Activated naive CD8-positive, alpha-beta T cell treated with anti-CD3 and anti-CD28 coated beads, Interleukin-2, amount 50 U/mL, for 16 hours (primary cell): ENCODE measurements at regions not wholly inside any gene's neighbourhood (a gene's known extent, or its start where the extent isn't known, plus 50 kb on each side); places are given as distances from the start of the nearest gene placed in this dataset.

Source experiments
- DNase-seq: peaks from one replicate; pipeline ENCODE4 v3.0.0-alpha.2; 2020; ENCODE audit warnings: low read depth, low spot score

DNA sequence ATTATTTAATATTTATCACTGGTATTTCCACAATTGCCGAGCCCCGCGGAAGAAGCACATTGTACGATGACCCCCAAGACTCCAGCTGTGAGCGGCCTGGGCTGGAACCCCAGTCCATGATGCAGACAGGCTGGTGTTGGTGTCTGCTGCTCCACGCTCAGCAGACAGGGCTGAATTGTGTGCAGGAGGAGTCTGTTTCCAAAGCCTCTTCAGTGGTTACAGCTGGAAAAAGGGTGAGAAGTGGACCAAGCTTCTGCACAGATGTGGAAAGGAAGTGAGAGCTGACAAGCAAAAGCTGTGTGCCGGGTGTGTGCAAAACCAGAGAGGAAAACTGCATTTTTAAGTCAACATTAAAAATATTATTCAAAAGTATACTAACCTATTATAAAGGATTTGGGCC lies 500.4 kb downstream of the GALR1 start:
- no peak for DNase-seq

DNA sequence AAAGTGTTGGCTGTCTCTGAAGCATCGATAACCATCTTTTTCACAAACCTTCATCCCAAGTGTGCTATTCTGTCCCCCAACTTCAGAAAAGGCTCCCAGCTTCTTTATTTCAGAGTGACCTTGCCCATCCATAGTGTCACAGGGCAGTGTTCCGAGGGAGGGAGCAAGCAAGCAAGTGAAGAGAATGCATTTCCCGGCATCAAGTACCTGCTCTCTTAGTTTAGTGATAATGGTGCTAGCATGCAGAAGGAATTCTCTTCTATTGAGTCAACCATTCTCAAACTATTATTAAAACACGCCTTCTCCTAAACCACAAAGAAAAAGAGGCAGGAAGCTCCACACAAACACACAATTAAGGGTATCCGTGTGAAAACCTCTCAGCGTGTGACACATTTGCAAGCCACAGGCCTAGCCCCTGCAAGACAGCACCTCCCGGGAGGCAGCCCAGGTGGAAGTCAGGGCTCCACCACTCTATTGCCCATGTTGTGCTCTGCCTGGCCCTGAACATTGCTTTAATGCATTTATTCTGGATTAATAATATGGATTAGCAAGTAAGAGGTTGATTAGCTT lies 504.9 kb downstream of the GALR1 start:
- no peak for DNase-seq

DNA sequence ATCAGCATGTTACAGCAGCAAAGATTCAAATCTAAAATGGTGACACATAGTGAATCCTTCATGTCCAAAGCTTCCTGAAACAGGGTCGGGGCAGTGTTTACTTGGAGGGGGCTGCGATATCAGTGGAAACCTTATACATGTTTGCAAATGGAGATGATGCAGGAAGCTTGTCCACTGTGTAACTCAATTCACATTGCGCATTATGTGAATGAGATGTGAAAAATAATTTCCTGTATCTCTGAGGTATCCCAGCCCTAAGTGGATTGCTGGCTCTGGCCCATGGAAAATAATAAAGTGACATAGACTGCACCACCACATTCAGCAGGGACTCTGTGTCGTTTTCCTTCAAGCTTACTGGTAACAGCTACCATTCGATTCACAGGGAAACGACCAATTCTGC lies 505.5 kb downstream of the GALR1 start:
- no peak for DNase-seq

DNA sequence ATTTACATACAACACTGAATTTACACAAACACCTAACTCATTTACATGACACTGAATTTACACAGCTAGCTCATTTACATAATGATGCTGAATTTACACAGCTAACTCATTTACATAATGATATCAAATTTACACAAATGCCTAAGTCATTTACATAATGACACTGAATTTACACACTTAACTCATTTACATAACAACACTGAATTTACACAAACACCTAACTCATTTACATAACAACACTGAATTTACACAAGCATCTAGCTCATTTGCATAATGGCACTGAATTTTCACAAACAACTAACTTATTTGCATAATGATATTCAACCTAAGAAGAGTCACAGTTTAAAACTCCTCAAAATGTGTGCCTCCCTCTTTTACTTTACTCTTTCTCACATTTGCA lies 511.7 kb downstream of the GALR1 start:
- DNase-seq, result no peak

DNA sequence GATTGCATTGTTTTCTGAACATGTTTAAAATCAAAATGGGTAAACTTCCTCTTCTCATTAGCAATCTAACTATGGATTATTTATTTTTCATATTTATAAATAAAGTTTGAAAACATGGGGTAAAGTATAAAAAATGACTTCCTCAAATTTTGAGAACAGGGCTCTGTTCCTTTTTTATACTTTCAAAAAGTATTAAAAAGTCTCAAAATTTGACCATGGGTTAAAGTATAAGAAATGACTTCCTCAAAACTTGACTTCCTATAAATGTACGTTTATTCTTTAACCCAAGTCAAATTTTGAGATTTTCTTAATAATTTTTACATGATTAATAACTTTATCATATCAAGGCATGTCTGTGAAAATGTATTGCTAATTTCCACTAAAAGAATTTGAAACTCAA lies 512.4 kb downstream of the GALR1 start:
- DNase-seq, result no peak

DNA sequence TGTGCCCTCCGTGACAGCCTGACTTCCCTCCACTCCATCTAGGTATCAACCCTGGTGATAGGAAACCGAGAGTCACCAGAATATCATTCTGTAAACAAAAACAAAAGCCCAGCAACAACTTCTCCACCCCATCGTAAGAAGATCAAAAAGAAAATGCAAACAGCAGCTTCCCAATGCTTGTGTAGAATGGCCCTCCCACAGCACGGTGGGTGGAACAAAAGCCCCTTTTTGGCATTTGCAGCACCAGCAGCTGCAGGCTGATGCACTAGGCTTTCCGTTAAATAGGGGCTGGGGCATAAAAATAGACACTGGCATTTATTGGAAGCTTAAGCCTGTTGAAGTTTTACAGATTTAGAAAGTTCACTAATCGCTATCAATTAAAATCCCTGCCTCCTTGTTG lies 513.0 kb downstream of the GALR1 start:
- DNase-seq, result no peak

DNA sequence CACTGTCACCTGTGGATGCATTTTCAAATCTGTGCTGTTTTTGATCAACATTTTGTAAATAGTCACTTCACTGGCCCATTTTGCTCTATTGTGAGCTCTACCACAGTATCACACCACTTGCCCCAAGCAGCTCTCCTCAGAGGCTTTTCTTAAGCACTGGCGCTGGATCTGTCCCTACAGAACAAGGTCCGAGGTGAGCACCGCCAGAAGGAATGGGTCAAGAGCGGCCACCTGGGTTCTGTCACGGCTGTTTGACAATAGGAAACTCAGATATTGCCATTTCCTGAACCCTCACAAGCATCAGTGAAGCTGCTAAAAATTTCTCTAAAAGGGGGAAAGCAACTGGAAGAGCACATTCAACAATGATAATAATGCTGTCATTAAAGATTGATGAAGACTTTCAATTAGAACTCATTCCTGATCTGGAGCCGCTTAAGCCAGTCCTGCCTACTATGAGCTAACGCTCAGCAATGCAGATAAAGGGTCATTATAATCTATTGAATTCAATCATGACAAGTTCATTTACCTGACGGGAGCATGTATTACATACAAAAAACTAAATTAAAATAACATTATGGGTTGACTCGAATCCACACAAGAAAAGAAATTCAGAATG lies 514.0 kb downstream of the GALR1 start:
- no peak for DNase-seq

DNA sequence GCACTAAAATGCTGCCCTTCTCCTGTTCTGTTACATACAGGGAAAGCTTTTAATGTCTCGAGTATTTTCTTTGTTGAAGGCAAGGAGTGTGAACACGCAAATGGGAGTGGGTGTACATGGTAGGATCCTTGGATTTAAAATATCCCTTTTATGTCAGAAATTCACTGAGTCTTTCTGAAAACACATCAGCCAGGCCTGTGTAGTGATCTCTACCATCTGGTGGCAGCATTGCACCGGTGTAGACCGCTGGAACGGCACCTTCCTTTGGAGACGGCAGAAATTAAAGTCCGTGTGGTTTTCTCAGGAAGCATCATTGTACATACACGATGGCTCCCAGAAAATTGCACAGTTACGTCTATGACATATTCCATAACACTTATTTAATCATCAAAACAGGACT lies 515.8 kb downstream of the GALR1 start:
- no peak for DNase-seq

DNA sequence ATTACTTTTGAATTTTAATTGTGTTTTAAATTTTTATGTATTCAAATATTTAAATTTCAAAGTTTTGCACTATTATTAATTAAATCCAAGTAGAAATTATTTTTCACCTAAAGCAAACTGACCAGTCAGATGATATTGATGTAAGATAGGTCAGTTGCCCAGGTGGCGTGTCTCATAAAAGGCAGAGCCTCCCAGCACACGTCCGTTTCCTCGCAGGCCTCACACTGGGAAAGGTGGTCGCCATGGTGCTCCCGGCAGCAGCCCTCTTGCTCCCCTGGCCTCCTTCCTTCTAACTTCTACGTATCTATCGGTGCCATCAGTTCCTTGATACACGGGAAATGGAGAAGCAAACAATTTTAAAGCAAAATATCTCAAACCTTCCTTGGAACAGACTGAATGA lies 516.8 kb downstream of the GALR1 start:
- no peak for DNase-seq

DNA sequence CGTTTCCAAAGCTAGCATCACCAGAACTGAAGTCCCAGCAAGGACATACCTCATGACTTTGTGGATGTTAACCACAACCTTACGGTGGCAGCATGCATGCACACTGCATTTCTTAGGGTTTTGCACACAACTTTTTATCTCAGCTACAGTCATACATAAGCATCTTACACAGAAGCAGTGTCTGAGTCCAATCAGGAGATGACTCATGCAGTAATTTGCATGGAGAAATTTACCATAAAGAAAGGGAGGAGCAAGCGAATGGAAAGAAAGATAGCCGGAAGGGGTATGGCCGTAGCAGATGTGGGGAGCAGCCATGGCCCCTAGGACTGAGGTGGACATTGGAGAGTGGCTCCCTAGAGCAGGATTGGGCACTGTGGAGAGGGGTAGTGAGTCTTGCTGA lies 522.5 kb downstream of the GALR1 start:
- no peak for DNase-seq

DNA sequence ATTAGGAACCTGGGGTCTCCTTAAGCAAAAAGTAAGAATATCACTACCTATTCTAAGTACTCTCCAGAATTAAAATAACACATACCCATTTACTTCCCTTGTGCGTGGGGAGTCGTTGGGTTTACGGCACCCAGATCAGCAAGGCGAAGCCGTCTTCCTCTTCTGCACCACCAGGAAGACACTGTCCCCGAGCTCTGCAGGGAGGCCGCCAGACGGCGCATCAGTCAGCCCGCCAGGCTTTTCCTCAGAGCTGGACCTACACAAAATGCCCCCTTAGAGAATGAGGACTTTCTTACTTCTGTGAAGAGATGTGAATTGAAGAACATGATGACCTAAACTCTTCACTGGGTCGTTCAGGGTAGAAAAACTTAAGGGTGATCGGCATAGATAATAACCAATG lies 526.5 kb downstream of the GALR1 start:
- DNase-seq, result no peak

DNA sequence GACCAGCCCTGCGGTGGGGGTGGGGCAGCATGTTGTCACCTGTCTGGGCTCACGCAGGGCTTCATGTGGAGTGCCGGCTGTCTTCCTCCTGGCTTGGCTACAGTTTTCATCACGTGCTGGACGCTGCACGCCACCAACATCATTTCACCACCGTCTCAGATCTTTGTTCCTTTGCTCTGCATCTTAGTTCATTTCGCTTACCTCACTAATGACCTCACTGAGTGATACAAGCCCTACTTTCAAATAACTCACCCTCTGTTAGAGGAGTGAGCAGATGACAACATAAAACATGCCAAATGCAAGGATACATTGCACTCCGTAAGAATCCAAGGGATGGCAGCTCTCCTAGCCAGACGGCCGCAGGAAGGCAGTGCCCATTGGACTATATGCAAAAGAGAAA lies 527.5 kb downstream of the GALR1 start:
- DNase-seq, result no peak

DNA sequence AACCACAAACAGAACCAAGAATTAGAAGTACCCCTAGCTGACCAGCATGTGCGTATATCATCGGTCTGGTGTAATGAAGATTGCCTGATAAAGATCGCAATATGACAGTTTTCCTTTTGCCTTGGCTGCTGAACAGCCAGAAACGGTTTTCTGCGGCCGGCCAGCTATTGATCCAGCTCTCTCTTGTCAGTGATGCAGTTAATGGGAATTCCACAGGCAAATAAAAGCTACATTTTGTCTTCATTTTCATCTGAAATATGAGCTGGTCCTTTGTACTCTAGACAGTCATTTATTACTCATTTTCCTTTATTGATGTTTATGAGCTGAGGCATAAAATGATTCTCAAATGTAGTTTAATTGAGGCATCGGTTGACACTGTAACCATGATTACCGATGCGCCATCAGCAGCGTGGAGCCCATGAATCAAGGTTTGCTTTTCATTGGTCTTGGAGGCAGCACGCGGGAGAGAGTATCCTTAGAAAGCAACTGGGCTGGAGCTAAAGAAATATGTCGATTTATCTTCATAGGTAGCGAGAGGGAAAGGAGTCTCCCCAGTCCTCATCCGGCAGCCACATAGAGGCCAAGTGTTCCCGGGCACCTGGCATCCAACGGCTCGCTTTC lies 535.2 kb downstream of the GALR1 start:
- no peak for DNase-seq

DNA sequence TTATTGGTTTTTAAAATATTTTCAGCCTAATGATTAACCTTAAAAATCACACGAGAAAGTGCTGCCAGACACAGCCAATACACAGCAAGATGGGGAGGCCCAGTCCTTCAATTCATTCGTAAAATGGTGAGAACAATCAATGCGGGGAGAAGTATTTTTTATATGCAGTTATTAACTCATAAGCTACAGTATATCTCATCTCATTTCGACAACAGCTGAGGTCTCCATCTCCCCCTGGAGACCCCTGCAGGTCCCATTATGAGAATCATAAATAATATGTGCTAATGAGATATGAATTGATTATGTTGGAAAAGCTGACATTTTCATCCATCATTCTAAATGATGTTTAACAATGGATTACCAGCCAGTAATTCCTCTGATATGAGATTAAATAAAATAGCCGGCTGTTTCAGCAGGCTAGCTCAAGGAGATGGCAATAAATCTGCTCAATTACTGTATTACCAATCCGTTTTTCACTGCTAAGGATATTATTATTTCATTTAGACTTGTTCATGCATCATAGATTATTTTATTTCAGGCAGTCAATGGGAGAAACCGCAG lies 535.8 kb downstream of the GALR1 start:
- no peak for DNase-seq

DNA sequence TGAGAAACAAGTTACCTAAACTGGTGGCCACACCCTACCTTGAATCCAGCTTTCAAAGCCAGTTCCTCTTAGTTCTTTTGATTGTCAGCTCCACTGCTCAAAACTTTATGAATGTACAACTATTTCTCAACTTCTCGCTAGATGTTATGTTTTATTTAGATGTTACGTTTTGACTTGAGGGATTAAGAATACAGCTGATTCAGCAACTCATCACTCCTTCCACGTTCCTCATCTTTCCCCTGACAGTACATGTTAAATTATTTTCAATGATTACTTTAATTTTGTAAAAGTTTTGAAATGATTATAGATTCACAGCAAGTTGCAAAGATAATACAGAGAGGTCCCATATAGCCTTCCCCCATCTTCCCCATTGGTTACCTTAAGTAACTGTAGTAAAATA lies 553.4 kb downstream of the GALR1 start:
- DNase-seq, result no peak

DNA sequence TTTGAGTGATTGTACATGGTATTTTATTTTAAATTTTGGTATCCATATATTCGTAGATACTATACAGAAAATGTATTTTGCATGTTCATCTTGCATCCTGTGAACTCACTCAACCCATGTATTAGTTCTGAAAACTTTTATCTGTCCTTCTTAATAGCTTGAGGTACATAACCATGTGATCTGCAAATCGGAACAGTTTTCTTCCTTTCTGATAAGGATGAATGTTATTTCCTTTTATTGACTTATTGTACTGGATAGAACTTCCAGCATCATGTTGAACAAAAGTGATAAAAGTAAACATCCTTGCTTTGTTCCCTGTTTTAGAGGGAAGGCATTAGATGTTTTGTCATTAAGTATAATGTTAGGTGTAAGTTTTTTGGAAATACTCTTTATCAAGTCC lies 554.7 kb downstream of the GALR1 start:
- DNase-seq, result no peak

DNA sequence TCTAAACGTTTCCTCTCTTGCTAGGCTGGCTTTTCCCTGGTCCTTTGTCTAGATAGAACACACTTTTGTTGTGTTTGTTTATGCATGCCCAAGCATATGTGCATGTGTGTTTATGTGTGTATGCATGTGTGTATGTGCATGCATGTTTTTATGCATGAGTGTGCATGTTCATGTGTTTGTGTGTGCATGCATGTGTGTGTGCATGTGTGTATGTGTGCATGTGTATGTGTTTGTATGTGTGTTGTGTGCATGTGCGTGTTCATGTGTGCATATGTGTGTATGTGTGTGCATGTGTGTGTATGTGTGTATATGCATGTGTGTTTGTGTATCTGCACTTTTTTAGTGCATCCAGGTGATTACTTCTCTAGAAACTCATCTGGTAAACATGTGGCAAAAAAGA lies 558.0 kb downstream of the GALR1 start:
- no peak for DNase-seq

DNA sequence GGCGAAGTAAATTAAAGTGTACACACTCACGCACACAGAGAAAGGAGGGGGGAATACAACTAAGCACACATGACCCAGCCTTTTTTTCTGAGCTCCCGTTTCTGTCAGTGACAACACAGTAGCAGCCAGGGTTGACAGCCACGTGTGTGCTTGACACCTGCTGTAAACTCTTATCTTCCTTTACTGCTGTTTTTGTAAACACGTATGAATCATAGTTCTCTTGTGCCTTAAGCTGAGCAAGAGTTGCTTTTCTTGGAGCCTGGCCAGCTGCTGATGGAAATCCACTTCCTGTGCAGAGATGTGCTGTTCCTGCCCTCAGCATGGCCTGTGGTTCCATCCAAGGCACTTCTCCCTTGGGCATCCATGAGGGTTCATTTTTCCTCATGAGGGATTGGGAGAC lies 561.9 kb downstream of the GALR1 start:
- no peak for DNase-seq

DNA sequence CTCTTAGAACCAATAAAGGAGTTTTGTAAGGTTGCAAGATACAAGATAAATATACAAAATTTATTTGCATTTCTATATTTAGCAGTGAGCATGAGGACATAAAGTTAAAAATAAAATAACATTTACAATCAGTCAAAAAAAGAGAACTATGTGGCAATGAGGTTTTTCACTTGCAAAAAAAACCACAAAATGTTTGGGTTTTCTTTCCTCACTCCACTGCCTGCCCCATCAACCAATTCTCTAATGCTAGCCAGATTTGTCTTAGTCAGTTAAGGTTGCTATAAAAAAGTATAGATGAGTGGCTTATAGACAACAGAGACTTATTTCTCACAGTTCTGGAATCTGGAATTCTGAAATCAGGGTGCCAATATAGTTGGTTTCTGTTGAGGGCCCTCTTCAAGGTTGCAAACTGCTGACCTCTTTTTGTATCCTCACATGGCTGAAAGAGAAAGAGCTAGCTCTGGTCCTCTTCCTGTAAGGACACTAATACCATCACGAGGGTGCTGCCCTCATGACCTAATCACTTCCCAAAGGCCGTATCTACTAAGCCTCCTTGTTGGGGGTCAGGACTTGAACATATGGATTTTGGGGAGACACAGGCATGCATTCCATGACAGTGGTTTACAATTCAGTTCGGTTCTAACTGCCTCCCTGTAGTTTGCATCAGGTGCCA lies 566.2 kb downstream of the GALR1 start:
- DNase-seq, result no peak

DNA sequence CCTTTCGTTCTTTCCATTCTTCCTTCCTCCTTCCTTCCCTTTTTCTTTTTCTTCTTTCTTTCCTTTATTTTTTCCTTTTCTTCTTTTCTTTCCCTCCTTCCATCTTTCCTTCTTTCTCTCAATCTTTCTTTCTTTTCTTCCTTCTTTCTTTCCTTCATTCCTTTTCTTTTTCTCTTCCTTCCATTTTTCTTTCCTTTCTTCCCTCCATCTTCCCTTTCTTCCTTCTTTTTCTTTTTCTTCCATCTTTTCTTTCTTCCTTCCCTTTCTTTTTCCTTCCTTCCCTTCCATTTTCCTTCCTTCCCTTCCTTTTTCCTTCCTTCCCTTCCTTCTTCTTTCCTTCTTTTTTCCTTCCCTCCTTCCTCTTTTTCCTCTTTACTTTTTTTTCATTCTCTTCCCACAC lies 568.7 kb downstream of the GALR1 start:
- no peak for DNase-seq

DNA sequence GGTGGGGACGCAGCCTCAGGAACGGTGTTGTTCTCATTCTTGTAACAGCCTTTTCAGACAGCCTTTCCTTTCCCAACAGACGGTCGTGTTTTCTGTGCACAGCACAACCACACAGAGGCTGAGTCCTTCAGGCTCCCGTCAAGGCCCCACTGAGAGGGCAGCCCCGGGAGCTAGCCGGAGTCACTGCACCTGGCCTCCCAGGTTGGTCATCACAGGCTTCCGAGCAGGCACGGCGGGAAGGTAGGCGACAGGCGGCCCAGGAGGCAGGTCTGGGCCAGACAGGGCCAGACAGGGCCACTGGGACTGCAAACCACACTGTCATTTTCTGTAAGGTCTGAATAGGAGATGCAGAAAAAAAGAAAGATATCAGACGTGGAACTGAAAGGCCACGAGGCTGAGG lies 570.8 kb downstream of the GALR1 start:
- DNase-seq, result no peak

DNA sequence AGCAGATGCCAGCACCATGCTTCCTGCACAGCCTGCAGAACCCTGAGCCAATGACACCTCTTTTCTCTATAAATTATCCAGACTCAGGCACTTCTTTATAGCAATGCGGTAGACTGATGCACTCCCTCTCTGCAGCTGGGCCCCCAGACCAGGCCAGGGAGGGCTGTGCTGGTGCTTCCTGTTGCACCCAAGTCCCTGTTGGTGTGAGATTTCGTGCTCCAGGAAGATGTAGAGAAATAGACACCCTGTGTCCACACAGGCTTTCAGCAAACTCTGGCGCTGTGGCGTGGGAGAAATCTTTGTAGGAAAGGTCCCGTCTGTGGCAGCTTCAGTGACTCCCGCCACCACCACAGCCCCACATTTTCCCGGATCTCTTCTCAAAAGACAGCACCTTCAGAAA lies 572.2 kb downstream of the GALR1 start:
- DNase-seq, result no peak

DNA sequence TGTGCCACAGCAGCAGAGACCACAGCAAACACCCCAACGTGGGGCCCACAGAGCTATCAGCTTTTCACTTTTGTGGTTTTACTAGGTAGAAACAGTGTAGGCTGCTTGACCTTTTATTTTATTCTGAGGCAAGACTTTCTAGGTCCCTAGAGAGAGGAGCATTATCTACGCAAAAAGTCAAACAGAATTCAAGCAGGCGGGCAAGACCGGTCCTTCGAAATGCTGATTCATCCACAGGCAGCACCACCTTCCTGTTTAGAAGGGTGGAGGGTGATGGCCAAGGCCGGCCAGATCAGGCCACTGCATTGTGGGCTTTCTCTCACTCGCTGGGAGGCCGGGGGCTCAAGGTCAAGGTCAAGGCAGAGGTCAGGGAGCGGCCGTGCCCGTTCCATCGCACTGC lies 573.0 kb downstream of the GALR1 start:
- DNase-seq, result no peak
